DOHH2 (cell line): ENCODE measurements at regions not wholly inside any gene's neighbourhood (a gene's known extent, or its start where the extent isn't known, plus 50 kb on each side); places are given as distances from the start of the nearest gene placed in this dataset.
"Not testable (repeated sequence)": the region's sequence is repeated elsewhere in the genome, so short reads cannot be mapped to it uniquely, and the experiment has no call there.

Experiments used
- EZH2phosphoT487 ChIP-seq: fragments of 200-600 bp; sonication (generic); IDR thresholded peaks from 2 replicates; pipeline ENCODE4 v1.6.1; 2017; ENCODE audit warnings: borderline replicate concordance, mild to moderate bottlenecking, antibody characterized with exemption, low read length, moderate library complexity, mixed read lengths
- TF ChIP-seq, protein P1 (sequence below): fragments of 200-600 bp; sonication (generic); IDR thresholded peaks from one replicate; pipeline ENCODE4 v1.5.1; 2014; ENCODE audit warnings: antibody characterized with exemption, mild to moderate bottlenecking, low read depth, low read length; ENCODE audit not compliant: poor library complexity, severe bottlenecking

GRCh38 chr2:59157908-59158307, 916.8 kb upstream of the FANCL start:
- TF ChIP-seq, protein P1, sequence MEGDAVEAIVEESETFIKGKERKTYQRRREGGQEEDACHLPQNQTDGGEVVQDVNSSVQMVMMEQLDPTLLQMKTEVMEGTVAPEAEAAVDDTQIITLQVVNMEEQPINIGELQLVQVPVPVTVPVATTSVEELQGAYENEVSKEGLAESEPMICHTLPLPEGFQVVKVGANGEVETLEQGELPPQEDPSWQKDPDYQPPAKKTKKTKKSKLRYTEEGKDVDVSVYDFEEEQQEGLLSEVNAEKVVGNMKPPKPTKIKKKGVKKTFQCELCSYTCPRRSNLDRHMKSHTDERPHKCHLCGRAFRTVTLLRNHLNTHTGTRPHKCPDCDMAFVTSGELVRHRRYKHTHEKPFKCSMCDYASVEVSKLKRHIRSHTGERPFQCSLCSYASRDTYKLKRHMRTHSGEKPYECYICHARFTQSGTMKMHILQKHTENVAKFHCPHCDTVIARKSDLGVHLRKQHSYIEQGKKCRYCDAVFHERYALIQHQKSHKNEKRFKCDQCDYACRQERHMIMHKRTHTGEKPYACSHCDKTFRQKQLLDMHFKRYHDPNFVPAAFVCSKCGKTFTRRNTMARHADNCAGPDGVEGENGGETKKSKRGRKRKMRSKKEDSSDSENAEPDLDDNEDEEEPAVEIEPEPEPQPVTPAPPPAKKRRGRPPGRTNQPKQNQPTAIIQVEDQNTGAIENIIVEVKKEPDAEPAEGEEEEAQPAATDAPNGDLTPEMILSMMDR: not testable (repeated sequence)
- not testable (repeated sequence) for TF ChIP-seq EZH2phosphoT487
